Mucosa of descending colon (tissue), 3 donors: ENCODE measurements at regions not wholly inside any gene's neighbourhood (a gene's known extent, or its start where the extent isn't known, plus 50 kb on each side); places are given as distances from the start of the nearest gene placed in this dataset.

Experiments used
- ATAC-seq: fragments of 200-7000 bp; cut with Tn5 transposase; one replicate; pipeline ENCODE4 v1.9.1; 2020; ENCODE audit warnings: mild to moderate bottlenecking, moderate library complexity
- DNase-seq, 3 donors: peaks; one replicate each; pipeline ENCODE4 v3.0.0-alpha.2; 2020
- H3K36me3 ChIP-seq: fragments of 200-600 bp; one replicate; pipeline ENCODE4 v1.8.0; 2021; ENCODE audit warnings: low read depth, mild to moderate bottlenecking
- H3K4me1 ChIP-seq: fragments of 200-600 bp; one replicate; pipeline ENCODE4 v1.8.0; 2021; ENCODE audit warnings: low read depth, mild to moderate bottlenecking
- H3K4me3 ChIP-seq: fragments of 200-600 bp; one replicate; pipeline ENCODE4 v1.8.0; 2021; ENCODE audit warnings: mild to moderate bottlenecking
- H3K9me3 ChIP-seq: fragments of 200-600 bp; one replicate; pipeline ENCODE4 v1.8.0; 2021; ENCODE audit warnings: mild to moderate bottlenecking
- intact Hi-C, 2 donors: fragments of 100-400 bp; cut with DNase I in 1 of 2; cut with micrococcal nuclease in 1 of 2; formaldehyde crosslinking; loops; one replicate each; pipeline versions ENCODE4 v1.11.0 to v1.11.1; 2022; cut with DNase I, micrococcal nuclease
- TF ChIP-seq, protein P1 (sequence below): fragments of 200-600 bp; IDR thresholded peaks from one replicate; pipeline ENCODE4 v1.8.0; 2022; ENCODE audit warnings: antibody characterized with exemption, mild to moderate bottlenecking
- donor health status: DM: no; HTN: no; CAD: no; lungs with moderate emphysema.
- donor health status: DM: no; HTN: no; CAD: no.
- donor health status: DM: no; HTN: yes; CAD: no.

DNA sequence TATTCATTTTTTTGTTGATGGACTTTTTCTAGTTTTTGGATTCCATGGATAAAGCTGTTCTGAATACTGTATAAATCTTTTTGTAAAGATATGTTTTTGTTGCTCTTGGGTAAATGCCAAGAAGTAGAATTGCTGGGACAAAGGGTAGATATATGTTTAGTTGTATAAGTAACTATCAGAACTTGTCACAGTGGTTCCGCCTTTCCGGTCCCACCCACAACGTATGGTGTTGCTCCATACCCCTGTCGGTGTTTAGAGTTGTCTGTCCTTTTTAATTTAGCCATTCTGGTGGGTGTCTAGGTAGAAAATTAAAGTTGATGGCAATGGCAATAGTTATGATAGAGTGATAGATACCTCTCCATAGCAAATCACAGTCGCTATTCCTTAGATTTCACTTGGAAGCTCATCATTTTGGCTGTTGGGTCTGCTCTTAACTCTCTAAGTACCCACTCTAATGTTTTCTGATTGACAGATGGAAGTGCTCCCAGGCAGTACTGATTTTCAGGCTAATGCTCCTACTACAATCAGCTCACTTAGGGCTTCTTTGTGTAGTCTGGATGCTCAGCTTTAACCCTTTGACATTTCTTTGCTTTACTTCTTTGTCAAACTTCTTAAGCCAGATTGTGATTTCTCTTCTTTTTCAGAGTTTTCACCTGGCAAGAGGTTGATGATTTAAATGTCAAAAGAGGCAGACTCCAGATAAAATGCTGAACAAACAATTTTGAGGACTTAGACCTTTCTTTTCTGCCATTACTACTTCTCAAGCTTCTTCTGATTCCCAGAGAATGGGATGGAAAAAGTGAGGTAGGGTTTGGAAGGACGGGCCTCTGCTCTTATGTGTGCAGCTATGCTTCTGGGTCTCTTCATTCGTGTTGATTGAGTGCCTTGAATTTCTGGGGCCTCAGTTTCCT lies 156.4 kb downstream of the AQP4 start:
- ATAC-seq (peak; percentile 25), DNase-seq (no peak)
- TF ChIP-seq, protein P1, sequence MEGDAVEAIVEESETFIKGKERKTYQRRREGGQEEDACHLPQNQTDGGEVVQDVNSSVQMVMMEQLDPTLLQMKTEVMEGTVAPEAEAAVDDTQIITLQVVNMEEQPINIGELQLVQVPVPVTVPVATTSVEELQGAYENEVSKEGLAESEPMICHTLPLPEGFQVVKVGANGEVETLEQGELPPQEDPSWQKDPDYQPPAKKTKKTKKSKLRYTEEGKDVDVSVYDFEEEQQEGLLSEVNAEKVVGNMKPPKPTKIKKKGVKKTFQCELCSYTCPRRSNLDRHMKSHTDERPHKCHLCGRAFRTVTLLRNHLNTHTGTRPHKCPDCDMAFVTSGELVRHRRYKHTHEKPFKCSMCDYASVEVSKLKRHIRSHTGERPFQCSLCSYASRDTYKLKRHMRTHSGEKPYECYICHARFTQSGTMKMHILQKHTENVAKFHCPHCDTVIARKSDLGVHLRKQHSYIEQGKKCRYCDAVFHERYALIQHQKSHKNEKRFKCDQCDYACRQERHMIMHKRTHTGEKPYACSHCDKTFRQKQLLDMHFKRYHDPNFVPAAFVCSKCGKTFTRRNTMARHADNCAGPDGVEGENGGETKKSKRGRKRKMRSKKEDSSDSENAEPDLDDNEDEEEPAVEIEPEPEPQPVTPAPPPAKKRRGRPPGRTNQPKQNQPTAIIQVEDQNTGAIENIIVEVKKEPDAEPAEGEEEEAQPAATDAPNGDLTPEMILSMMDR: no peak
- Histone ChIP-seq H3K4me1 (no peaks in the 10 kb centered on the region), H3K36me3 (no peaks in the 10 kb centered on the region), H3K4me3 (no peak overlapping the region), H3K9me3 (no peaks in the 10 kb centered on the region)
- intact Hi-C loops: no loop called here

GRCh38 chr18:26706911-26707351 lies 158.6 kb downstream of the AQP4 start:
- intact Hi-C loops: no loop called here
- TF ChIP-seq, protein P1: no peak
- no peaks in the 10 kb centered on the region for H3K36me3 ChIP-seq
- ATAC-seq (peak; percentile 41), DNase-seq (no peak)
- H3K9me3 ChIP-seq: no peaks in the 10 kb centered on the region
- no peaks in the 10 kb centered on the region for H3K4me1 ChIP-seq
- H3K4me3 ChIP-seq: no peak overlapping the region

GRCh38 chr18:26705757-26706156 lies 157.4 kb upstream of the KCTD1 start:
- H3K4me3 ChIP-seq: no peak overlapping the region
- TF ChIP-seq, protein P1: no peak
- intact Hi-C loops: no loop called here
- ATAC-seq (no peak), DNase-seq (no peak)
- H3K36me3 ChIP-seq: no peaks in the 10 kb centered on the region
- no peaks in the 10 kb centered on the region for H3K9me3 ChIP-seq
- H3K4me1 ChIP-seq: no peaks in the 10 kb centered on the region

DNA sequence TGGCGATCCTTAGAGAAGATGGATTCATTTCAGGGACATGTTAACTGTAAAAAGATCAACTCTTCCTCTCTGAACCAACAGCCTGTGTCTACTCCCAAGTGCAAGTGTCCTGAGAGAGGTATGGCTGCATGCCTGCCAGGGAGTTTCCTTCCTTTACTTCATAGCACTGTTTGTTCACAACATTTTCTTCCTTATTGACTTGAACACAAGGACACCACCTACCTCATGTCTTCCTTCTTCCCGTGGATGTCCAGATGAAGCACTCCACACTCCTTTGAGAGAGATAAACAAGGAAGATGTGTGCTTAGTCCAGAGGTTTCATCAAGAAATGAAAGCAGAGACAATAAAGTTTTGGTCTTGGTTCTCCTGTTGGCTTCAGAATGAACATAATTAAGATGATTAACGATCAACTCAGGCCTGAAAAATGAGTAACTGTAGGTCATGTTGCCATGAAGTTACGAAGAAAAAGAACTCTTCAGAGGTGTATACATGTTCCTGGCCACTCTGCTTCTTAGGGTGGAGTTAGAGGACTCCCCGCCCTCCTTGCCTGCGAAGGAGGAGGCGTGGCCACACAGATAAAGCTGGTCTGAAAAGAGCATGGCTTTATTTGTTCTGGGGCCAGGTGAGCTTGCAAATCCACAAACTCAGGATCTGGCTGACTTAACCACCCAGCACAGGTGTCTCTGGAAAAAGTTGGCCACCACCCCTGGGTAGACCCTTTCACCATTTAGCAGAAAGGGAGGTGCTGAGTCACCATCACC lies 155.0 kb upstream of the KCTD1 start:
- DNase-seq (peak; percentile 57 to 69 (median 60)), ATAC-seq (peak; percentile 87)
- intact Hi-C loops: no loop called here
- TF ChIP-seq, protein P1: no peak
- Histone ChIP-seq H3K9me3 (no peaks in the 10 kb centered on the region), H3K4me1 (no peaks in the 10 kb centered on the region), H3K36me3 (no peaks in the 10 kb centered on the region), H3K4me3 (no peak overlapping the region)

DNA sequence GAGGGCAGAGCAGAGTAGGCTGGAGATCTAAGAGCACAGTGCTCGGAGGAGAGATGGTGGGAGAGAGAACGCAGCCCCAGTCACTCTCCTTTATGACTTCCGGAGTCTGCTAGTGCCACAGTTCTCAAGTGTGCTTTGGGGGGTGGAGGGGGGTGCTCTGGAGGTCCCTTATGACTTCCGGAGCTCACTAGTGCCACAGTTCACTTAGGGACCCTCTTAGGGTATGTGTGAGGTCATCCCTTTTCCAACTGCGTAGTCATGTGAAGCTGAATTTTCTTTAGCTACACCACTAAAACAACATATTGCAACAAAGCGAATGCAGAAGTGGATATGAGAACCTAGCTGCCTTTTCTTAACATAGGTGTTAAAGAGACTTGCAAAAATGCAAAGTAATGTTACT lies 153.7 kb upstream of the KCTD1 start:
- TF ChIP-seq, protein P1: no peak
- Histone ChIP-seq H3K4me1 (no peaks in the 10 kb centered on the region), H3K4me3 (no peak overlapping the region), H3K36me3 (no peaks in the 10 kb centered on the region), H3K9me3 (no peaks in the 10 kb centered on the region)
- DNase-seq: no peak
- no peak for ATAC-seq
- intact Hi-C loops: no loop called here
